Left colon (tissue), 2 donors: ENCODE measurements at regions not wholly inside any gene's neighbourhood (a gene's known extent, or its start where the extent isn't known, plus 50 kb on each side); places are given as distances from the start of the nearest gene placed in this dataset.

ENCODE experiments used
- ATAC-seq: fragments of 200-7000 bp; cut with Tn5 transposase; one replicate; pipeline ENCODE4 v1.9.1; 2020; ENCODE audit warnings: mild to moderate bottlenecking, moderate library complexity
- DNase-seq, 2 donors: peaks; one replicate each; pipeline ENCODE4 v3.0.0-alpha.2; 2020
- intact Hi-C, 2 donors: fragments of 100-400 bp; cut with DNase I in 1 of 2; cut with micrococcal nuclease in 1 of 2; formaldehyde crosslinking; loops; one replicate each; pipeline versions ENCODE4 v1.11.2 to v1.14.0; 2022; cut with DNase I, micrococcal nuclease
- donor health status: DM: no; HTN: no; CAD: no.
- donor health status: DM: yes; HTN: yes; CAD: no.

DNA sequence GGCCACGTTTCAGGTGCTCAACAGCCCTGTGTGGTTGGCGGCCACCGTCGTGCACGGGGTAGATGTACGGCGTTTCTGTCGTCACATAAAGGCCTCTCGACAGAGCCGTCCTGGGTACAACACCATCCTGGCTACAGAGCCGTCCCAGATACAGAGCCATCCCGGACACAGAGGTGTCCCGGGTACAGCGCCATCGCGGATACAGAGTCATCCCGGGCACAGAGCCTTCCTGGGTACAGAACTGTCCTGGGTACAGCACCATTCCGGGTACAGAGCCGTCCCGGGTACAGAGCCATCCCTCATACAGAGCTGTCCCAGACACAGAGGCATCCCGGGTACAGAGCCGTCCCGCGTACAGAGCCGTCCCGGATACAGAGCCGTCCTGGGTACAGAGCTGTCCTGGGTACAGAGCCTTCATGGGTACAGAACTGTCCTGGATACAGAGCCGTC lies 222.7 kb upstream of the SOX1 start:
- ATAC-seq (no peak), DNase-seq (no peak)
- intact Hi-C loops, result no loop called here

DNA sequence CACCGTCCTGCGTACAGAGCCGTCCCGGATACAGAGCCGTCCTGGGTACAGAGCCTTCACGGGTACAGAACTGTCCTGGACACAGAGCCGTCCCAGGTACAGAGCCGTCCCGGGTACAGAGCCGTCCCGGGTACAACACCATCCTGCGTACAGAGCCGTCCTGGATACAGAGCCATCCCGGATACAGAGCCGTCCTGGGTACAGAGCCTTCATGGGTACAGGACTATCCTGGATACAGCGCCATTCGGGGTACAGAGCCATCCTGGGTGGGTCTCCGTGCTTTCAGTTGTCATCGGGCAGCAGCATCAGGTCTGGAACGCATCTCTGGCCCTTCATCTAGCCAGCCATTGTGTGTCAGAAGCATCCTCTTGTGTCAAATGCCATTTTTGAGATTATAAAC lies 222.3 kb upstream of the SOX1 start:
- intact Hi-C loops, result no loop called here
- DNase-seq (no peak), ATAC-seq (no peak)

DNA sequence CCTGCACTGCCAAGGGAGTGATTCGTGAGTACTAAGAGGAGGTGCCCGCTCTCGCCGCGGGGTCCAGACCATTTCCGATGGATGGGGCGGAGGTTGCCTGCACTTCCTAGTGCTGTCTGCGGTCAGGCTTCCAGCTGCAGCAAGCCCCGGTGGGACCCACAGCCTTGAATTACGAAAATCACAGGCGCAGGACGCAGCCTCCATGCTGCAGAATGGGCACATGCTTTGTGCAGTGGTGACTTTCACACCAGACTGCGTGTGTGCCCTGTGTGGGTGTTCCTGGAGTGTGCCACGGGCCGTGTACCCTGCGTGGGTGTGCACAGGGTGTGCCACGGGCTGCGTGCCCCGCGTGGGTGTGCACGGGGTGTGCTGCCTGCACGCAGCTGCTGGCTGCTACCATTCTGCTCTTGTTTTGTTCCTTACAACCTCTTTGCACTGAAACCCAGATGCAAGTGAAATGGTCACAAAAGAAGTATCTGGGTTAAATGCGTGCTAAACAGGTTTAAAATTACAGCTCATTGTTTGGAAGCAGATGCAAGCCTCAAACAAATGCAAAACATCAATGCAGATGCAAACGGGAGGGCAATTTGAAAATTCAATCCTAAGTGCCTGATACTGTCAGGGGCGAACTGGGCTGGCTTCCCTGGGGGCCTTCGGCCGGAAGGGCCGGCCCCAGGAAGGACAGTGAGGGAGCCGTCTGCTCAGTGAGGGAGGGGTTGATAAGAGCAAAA lies 221.2 kb upstream of the SOX1 start:
- intact Hi-C loops, result no loop called here
- DNase-seq (no peak), ATAC-seq (no peak)

DNA sequence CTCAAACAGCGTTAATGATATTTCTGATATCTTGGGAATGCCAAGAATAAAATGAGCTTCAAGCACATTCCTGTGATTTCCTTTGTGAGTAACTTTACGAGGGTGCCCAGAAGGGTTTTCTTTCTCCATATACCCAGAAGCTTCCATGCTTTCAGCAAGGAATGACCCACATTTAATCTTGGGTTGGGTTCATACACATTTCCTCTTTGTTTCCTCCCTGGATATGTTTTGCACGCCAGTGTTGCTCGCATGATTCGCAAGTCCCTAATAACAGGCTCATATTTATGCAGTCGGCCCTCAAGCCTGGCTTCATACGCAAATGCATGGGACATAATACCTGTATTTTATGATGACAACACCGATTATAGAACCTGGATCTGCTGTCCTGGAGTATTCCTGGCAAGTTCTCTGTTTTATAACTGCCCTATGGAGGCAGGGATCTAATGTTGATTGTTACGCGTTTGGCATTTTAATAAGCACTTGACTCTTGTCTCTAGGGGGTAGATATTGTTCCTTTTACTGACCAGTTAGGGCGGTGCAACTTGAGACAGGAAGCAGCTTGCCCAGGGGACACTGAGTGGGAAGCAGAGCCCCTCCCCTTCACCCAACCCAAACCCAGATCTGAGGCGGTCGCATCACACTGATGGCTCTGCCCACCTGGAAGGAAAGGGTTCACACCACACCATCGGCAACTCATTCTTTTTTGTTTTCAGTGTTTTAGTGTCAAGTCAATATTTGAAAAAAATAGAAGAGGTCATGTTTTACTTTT lies 220.4 kb upstream of the SOX1 start:
- ATAC-seq, result no peak
- intact Hi-C loops, result no loop called here

DNA sequence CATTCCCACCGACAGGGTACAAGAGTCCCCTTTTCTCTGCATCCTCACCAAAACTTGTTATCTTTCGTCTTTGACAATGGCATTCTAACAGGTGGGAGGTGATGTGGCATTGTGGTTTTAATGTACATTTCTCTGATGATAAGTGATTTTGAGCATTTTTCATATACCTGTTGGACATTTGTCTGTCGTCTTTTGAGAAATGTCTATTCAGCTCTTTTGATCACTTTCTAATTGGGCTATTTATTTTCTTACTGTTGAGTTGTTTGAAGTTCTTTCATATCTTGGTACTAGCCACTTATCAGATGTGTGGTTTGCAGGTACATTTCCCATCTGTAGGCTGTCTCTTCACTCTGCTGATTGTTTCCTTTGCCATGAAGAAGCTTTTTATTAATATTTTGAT lies 219.0 kb upstream of the SOX1 start:
- ATAC-seq (no peak), DNase-seq (no peak)
- intact Hi-C loops, result no loop called here

More for the DNA sequence above, 220.4 kb upstream of the SOX1 start:
- no peak for DNase-seq

DNA sequence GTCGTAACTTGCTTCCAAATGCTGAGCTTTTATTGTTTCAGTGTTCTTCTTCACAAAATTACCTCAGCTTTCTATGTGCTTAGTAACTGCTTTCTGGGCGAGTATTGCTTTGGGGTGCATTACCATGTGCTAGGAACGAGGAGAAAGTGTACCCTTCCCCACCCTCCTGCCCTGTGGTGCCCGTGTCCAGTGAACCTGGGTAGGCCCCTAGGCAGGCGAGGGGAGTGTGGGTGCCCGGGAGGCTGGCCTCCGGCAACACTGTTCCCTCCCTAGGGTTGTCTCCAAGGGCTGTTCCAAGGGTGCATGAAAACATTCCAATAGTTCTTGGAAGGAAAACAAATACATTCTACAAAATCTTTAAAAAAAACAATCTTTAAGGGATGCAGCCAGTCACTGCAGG lies 216.5 kb upstream of the SOX1 start:
- ATAC-seq (no peak), DNase-seq (no peak)
- intact Hi-C loops, result no loop called here

DNA sequence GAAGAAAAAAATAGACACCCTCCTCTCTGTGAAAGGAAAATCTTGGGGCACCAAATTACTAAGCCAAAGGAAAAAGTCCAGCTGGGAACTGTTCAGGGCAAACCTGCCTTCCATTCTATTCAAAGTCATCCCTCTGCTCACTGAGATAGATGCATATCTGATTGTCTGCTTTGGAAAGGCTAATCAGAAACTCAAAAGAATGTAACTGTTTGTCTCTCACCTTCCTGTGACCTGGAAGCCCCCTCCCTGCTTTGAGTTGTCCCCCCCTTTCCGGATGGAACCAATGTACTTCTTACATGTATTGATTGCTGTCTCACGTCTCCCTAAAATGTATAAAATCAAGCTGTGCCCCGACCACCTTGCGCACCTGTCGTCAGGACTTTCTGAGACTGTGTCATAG lies 216.0 kb upstream of the SOX1 start:
- DNase-seq, result no peak
- ATAC-seq, result no peak
- intact Hi-C loops, result no loop called here

DNA sequence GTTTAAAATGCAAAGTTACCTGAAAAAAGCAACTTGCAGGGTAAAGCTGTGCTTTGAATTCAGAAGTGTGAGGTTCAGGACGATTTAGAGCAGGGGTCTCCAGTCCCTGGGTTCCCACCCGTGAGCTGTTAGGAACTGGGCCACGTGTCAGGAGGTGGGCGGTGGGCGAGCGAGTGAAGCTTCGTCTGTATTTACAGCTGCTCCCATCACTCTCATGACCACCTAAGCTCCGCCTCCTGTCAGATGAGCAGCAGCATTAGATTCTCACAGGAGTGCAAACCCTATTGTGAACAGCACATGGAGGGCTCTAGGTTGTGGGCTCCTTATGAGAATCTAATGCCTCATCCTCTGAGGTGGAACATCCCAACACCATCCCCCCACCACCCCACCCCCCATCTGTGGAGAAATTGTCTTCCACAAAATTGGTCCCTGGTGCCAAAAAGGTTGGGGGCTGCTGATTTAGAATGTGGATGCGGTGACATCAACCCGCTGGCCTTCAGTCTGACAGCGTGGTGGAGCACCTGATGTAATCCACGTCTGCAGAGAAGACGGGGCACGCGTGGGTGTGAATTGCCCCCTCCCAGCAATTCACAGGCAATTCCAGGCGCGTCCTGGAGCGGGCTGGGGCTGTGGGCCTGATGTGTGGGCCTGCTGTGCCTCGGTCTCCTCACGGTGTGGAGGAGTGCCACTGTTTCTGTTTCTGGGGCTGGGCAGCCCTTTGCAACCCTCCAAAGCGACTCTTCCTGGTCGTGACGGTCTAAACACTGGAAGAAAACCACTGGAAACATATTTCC lies 214.0 kb upstream of the SOX1 start:
- DNase-seq (no peak), ATAC-seq (no peak)
- intact Hi-C loops, result no loop called here

DNA sequence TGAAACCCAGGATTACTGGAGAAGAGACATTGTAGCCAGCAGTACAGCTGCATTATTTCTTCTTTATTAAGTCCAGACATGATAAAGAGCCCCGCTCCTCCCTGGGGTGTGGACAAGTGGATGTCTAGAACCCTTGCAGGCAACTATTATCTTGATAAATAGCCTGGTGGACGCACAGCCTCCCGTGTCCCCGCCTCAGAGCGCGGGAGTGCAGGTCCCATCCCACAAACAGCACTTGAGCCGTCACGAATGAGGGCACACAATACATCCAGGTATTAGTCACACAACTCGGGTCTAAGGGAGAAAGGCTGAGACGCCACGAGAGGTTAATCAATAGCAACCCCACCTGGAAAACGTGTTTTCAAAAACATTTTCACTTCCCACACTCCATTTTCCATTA lies 213.2 kb upstream of the SOX1 start:
- no peak for DNase-seq
- intact Hi-C loops, result no loop called here

DNA sequence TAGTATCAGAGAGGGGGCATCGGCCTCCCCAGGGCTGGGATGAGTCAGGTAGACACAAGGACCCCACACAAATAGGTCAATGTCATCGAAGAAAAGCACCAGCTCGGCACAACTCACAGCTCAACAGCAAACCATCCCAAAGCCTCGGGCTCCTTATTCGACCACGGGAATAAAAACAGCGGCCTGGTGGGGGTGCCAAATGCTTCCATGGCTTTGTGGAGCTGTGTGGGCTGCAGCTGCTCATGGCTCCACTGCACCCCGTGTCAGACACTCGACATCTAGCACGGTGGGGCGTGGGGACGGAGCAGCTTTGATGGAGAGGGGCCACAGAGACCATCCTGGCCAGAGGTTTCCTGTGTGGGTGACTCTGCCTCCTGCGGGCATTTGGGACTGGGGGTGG lies 212.5 kb upstream of the SOX1 start:
- intact Hi-C loops, result no loop called here
- ATAC-seq (no peak), DNase-seq (no peak)

More for the DNA sequence above, 213.2 kb upstream of the SOX1 start:
- ATAC-seq, result no peak

DNA sequence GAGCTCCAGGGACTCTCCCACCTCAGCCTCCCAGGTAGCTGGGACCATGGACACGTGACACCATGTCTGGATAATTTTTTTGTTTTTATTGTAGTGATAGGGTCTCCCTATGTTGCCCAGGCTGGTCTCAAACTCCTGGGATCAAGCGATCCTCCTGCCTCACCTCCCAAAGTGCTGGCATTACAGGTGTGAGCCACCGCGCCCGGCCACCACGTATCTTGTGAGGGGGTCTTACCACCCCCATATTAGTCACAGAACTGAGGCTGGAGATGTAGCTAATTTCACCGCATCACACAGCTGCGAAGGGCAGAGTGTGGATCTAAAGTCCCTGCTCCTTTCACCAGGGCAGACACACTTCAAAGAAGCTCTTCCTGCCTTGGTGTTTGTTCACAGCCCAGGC lies 211.8 kb upstream of the SOX1 start:
- ATAC-seq (no peak), DNase-seq (no peak)
- intact Hi-C loops, result no loop called here

DNA sequence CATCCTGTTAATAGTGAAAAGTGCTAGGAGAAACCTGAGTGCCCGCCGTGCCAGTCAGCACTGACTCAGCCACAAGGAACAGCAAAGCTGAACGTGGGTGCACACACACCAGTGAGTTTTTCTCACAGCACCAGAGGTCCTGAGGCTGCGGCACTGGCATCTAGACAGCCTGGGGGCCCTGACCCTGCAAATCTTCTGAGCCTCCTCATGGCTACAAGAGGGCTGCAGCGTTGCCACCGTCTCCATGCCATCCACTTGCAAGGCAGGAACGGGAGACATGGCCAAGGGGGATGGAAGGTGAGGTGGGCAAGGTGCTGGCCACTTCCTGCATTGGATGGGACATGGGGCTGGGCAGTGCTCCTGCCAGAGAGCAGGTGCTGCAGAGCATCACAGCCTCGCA lies 211.2 kb upstream of the SOX1 start:
- ATAC-seq (no peak), DNase-seq (no peak)
- intact Hi-C loops, result no loop called here

DNA sequence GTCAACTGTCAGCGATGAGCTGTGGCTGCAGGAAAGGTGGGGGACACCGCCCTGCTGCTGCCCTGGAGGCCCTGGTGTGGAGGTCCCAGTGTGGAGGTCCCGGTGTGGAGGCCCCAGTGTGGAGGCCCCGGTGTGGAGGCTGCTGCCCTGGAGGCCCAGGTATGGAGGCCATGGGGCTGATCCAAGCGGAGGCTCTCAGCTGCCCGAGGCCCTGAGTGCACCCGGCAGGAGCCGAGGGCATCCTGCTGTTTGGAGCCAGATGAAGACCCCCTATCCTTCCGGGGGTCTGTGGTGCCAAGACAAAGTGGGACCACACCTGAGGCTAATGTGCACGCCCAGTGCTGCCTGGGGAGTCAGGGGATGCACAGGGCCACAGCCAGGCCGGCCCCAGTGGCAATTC lies 210.4 kb upstream of the SOX1 start:
- ATAC-seq (no peak), DNase-seq (no peak)
- intact Hi-C loops, result no loop called here

DNA sequence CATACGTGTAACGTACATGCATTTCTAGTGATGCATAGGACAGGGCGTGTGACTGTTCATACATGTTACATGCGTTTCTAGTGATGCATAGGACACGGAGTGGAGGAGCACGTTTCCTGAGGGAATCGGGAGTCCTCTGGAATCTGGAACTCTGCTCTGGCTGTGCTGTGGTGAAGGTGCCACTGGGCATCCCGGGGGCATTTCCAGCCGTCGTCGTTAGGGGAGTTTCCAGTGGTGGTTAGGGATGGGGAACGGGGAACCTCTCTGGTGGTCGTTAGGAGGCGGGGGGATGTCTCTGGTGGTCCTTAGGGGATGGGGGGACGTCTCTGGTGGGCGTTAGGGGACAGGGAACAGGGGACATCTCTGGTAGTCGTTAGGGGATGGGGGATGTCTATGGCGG lies 209.6 kb upstream of the SOX1 start:
- no peak for ATAC-seq
- intact Hi-C loops, result no loop called here
- DNase-seq, result no peak

DNA sequence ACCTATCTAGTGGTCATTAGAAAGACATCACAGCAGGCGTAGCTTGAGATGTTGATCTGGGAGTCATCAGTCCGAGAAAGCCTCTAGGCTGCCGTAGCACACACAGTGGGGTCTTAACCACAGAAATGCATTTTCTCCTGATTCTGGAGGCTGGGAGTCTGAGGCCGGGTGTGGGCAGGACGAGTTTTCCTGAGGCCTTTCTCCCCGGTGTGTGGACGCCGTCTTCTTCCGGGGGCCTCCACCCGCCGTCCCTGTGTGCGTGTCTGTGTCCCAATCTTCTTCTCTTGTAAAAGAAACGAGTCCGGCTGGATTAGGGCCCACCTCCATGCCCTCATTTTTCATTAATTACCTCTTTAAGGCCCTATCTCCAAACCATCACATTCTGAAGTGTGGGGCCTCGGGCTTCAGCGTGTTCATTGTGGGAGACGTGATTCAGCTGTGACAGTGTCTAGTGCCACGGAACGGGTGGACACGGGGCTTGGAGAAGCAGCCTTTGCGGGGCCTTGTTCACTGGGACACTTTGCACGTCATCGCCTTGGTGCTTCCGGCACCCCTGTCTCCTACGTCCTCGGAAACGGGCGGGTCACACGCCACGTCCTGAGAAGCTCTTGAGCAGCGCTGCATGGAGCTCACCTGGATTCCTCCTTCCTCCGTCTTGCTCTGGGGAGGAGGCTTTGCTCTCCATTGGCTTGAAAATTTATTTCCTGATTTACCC lies 208.9 kb upstream of the SOX1 start:
- no peak for ATAC-seq
- DNase-seq, result no peak
- intact Hi-C loops, result no loop called here

DNA sequence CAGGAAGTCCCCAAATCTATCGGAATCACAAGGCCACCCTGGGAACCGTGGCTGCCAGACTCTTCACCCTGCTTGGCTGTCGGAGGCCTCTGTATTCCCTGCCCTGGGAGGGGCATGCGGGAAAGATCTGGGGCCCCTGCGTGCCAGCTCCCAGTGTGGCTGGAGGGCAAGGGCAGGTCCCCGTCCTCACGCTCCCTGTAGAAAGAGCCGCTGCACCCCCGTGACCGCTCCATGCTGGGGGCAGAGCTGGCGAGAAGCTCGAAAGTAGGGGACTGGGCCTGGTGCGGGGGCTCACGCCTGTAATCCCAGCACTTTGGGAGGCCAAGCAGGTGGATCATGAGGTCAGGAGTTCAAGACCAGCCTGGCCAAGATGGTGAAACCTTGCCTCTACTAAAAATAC lies 208.4 kb upstream of the SOX1 start:
- no peak for ATAC-seq
- DNase-seq, result no peak
- intact Hi-C loops, result no loop called here

DNA sequence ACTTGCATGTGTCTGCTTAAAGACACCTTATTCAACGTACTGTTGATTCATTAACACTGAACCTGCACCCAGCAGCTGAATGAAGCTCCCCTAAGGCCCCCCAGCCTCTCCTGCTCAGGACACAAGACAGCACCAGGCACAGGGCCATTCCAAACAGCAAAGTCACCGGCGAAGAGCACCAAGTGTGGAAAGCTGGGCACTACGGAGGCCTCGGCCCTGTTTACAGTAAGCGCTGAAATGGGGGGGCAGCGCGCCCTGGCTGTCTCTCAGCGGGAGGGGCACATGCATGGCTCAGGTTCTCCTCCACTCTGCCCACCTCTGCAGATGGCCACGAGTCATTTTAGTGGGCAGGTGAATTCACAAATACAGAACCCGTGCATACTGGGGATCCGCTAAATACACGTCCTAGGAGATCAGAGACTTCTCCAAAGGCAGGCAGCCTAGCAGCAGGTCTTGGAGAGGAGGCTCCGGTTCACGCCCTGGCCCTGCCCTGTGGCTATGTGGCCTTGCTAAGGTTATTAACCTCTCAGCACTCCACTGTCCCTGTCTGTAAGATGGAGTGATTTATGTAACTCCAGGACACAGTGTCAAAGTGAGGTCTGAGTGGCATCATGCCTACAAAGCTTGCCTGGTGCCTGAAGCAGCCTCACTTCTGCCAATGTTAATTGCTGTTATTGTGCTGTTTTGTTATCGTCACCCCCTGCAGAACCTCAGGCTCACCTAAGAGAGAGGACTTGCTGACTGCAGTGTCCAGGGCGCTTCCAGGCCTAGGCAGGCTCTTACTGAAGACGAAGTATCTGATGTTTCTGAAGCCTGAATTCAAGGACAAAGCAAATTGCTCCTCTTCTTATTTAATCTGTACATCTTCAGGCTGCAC lies 207.4 kb upstream of the SOX1 start:
- ATAC-seq (no peak), DNase-seq (no peak)
- intact Hi-C loops, result no loop called here

DNA sequence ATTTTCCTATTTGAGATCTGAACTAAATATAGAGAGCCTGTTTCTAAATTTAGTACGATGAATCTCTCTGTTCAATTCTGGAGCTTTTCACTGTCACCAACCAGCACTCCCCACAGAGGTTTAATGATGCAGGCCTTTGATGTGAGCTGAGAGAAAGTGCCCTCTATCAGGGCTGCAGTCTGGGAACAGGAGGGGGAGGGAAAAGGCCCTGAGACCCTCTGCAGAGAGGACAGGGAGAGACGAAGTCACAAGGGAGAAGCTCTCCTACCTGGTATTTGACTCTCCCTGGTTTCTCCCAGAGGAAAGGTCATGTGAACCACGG lies 206.8 kb upstream of the SOX1 start:
- no peak for ATAC-seq
- intact Hi-C loops, result no loop called here
- DNase-seq, result no peak

DNA sequence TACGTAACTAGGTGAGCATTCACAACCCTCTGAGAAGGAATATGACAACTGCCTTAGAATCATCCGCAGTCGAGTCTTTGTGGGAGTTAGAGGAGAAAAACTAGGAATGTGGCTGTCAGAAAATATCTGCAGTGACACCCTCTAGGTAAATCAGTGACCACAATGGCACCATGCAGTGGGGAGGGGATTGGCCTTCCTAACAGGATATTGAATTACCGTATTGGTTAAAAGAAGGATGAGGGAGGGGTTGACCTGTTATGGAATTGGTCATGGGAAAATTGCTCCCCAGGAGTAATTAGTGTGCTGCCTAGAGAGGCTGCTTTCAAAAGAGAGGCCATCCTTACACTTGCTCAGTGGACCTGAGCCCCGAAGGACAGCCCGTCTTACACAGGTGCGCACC lies 205.6 kb upstream of the SOX1 start:
- no peak for ATAC-seq

More for the DNA sequence above, 205.6 kb upstream of the SOX1 start:
- no peak for DNase-seq
- intact Hi-C loops, result no loop called here
